ENCODE measurements at regions not wholly inside any gene's neighbourhood (a gene's known extent, or its start where the extent isn't known, plus 50 kb on each side); places are given as distances from the start of the nearest gene placed in this dataset.

DNA sequence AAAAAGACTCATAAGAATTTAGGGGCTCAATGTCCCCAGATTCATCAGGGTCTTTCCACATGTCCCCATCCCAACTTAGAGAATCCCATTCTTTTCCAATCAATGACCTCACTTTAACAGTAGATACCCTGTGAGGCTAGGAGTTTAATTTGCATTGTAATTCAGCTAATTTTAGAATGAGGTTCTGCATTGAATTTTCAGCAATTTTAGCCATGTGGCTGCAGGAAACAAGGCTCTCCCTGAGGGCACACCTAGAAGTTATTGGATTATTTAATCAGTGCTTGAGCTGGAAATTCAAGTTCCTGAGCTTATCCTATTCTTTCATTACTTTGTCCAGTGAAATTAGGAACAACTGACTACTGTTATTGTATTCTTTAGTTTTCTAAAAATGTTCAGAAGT is 433.8 kb downstream of the ADAMTS20 start:
- no peak overlapping the region for H3K23ac ChIP-seq (ENCODE audit: insufficient read length, low read depth, low read length)
- H2BK20ac ChIP-seq (ENCODE audit: low read depth, low read length, poor library complexity, severe bottlenecking): no peak overlapping the region
- H2BK120ac ChIP-seq (ENCODE audit: low read depth, low read length, poor library complexity, severe bottlenecking): no peak overlapping the region
- H3T11ph ChIP-seq (ENCODE audit: low read length): no peak overlapping the region
- no peaks in the 10 kb centered on the region for H3K27me3 ChIP-seq (ENCODE audit: insufficient read depth, low read length)
- no peaks in the 10 kb centered on the region for H3K9me3 ChIP-seq (ENCODE audit: control insufficient read depth, low read depth, low read length)
- no peak overlapping the region for H4K91ac ChIP-seq (ENCODE audit: insufficient read length, low read depth, low read length)
- no peaks in the 10 kb centered on the region for H4K20me1 ChIP-seq (ENCODE audit: control insufficient read depth, insufficient read depth, insufficient read length)
- no peak overlapping the region for H4K8ac ChIP-seq (replicated peaks; ENCODE audit: insufficient read length, low read depth, low read length)
- H4K5ac ChIP-seq (ENCODE audit: insufficient read length, low read depth, low read length): no peak overlapping the region
- TF ChIP-seq, protein P1, sequence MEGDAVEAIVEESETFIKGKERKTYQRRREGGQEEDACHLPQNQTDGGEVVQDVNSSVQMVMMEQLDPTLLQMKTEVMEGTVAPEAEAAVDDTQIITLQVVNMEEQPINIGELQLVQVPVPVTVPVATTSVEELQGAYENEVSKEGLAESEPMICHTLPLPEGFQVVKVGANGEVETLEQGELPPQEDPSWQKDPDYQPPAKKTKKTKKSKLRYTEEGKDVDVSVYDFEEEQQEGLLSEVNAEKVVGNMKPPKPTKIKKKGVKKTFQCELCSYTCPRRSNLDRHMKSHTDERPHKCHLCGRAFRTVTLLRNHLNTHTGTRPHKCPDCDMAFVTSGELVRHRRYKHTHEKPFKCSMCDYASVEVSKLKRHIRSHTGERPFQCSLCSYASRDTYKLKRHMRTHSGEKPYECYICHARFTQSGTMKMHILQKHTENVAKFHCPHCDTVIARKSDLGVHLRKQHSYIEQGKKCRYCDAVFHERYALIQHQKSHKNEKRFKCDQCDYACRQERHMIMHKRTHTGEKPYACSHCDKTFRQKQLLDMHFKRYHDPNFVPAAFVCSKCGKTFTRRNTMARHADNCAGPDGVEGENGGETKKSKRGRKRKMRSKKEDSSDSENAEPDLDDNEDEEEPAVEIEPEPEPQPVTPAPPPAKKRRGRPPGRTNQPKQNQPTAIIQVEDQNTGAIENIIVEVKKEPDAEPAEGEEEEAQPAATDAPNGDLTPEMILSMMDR (conservative IDR thresholded peaks at IDR 0.05): no peak
- H3K4ac ChIP-seq (ENCODE audit: low read depth, low read length): no peak overlapping the region
- H3K18ac ChIP-seq (ENCODE audit: insufficient read length, low read depth, low read length): no peak overlapping the region
- H3K79me2 ChIP-seq (ENCODE audit: insufficient read depth, low read length): no peaks in the 10 kb centered on the region
- no peaks in the 10 kb centered on the region for H3K23me2 ChIP-seq (ENCODE audit: insufficient read length, low read depth, low read length, poor library complexity, severe bottlenecking)
- Mint-ChIP-seq H3K9me3 (peaks cover 3% of the 10 kb centered on the region in 2 experiments; a peak in 2 of 5 replicates), H3K4me3 (no peak overlapping the region), H3K27ac (no peak overlapping the region), H3K27me3 (ENCODE audit: low read depth) (no peaks in the 10 kb centered on the region), H3K4me1 (peaks cover 11 to 13% of the 10 kb centered on the region in 2 experiments), H3K36me3 (ENCODE audit: insufficient read depth in 1 of 3, low read depth in 3 of 3) (no peaks in the 10 kb centered on the region; a peak in 1 of 7 replicates)
- no peak overlapping the region for H3K27ac ChIP-seq (ENCODE audit: insufficient read length, low read depth, low read length)
- H3K9ac ChIP-seq (ENCODE audit: extremely low read depth, insufficient read length, low read length): no peak overlapping the region
- no peak for DNase-seq
- H2BK12ac ChIP-seq (ENCODE audit: insufficient read length, low read depth, low read length): no peak overlapping the region
- H2BK15ac ChIP-seq (ENCODE audit: low read depth, low read length): no peak overlapping the region
- no peak overlapping the region for H3K4me2 ChIP-seq (ENCODE audit: insufficient read depth, insufficient read length, low read length)
- no peak overlapping the region for H3K14ac ChIP-seq (ENCODE audit: insufficient read depth, low read length)
- H3K4me1 ChIP-seq (ENCODE audit: insufficient read depth, low read length): no peaks in the 10 kb centered on the region
- H3K79me1 ChIP-seq (ENCODE audit: insufficient read depth, low read depth, low read length, poor library complexity, severe bottlenecking): no peaks in the 10 kb centered on the region
- no peak overlapping the region for H2AK5ac ChIP-seq (ENCODE audit: insufficient read length, low read length)
- H2BK5ac ChIP-seq (ENCODE audit: insufficient read length, low read length): no peak overlapping the region
- H3K56ac ChIP-seq (ENCODE audit: insufficient read length, low read depth, low read length): no peak overlapping the region
- no peak overlapping the region for H2AFZ ChIP-seq (ENCODE audit: low read length)
